Omental fat pad (tissue), 3 donors: ENCODE measurements at regions not wholly inside any gene's neighbourhood (a gene's known extent, or its start where the extent isn't known, plus 50 kb on each side); places are given as distances from the start of the nearest gene placed in this dataset.

Source experiments
- ATAC-seq: fragments of 150-250 bp; one replicate; pipeline ENCODE4 v1.9.1; 2016; ENCODE audit warnings: mild to moderate bottlenecking, moderate library complexity; ENCODE audit not compliant: low FRiP score
- DNase-seq: peaks from one replicate; pipeline ENCODE4 v3.0.0-alpha.2; 2019; ENCODE audit warnings: low spot score
- TF ChIP-seq, protein P1 (sequence below), 3 donors: fragments of 450-650 bp; IDR thresholded peaks; one replicate each; pipeline ENCODE4 v1.5.1; 2016 to 2017; ENCODE audit warnings: antibody characterized with exemption in 3 of 3, mild to moderate bottlenecking in 3 of 3, moderate library complexity in 2 of 3

DNA sequence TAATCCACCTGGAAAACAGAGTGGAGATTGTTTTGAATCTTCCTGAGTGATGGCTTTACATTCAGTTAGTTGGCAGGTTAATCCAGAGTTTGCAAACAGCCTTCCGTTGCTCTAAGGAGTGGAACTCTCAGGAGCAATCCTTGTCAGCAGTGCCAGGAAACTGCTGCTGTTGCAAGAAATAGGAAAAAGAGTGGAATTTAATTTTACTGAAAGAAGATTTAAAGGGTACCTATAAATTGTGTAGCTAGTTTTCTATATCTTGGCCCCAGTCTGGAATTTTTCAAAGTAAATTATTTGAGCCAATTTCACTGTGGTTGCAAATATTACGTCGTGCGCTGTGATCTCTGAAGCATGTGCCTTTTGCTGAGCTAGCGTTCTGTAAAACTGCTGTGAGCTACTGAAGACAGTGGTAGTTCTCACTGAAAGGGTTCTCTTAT lies 55.5 kb upstream of the SLC5A12 start:
- no peak for DNase-seq
- TF ChIP-seq, protein P1, sequence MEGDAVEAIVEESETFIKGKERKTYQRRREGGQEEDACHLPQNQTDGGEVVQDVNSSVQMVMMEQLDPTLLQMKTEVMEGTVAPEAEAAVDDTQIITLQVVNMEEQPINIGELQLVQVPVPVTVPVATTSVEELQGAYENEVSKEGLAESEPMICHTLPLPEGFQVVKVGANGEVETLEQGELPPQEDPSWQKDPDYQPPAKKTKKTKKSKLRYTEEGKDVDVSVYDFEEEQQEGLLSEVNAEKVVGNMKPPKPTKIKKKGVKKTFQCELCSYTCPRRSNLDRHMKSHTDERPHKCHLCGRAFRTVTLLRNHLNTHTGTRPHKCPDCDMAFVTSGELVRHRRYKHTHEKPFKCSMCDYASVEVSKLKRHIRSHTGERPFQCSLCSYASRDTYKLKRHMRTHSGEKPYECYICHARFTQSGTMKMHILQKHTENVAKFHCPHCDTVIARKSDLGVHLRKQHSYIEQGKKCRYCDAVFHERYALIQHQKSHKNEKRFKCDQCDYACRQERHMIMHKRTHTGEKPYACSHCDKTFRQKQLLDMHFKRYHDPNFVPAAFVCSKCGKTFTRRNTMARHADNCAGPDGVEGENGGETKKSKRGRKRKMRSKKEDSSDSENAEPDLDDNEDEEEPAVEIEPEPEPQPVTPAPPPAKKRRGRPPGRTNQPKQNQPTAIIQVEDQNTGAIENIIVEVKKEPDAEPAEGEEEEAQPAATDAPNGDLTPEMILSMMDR (IDR thresholded peaks at IDR 0.05): no peak
- ATAC-seq: peak; percentile 28

DNA sequence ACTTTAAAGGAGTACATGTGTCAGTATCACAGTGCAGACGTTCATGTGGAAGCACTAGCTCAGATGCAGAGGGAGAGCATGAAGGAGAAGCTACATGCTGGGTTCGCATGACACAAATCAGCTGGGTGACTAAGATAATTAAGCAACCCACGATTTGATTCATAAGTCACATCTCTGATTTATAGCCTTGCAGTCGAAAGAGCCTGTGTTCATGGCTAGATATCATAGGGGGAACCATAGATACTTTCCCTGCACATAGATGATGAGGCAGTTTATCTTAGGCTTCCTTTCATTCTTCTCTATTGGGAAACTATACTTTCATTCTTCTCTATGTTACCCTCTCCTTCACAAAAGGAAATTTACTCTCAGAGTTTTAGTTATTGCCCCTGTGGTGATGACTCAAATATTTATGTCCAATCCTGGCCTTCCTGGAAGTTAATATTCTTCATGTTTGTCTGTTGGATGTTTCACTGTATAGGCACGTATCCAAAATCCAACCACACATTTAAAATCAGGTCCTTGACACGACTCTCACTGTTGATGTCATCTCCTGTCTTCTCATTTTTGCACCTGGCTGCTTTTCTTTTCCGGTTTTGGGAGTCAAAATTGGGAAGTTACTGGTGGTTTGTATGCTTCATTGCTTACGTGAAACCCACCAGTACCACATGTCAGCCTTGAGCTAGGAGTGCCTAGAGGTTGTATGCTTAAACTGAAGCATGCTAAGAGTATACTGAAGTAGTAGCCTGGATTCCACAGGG lies 56.3 kb upstream of the SLC5A12 start:
- TF ChIP-seq, protein P1 (IDR thresholded peaks at IDR 0.05): no peak
- ATAC-seq (peak; percentile 92), DNase-seq (no peak)

DNA sequence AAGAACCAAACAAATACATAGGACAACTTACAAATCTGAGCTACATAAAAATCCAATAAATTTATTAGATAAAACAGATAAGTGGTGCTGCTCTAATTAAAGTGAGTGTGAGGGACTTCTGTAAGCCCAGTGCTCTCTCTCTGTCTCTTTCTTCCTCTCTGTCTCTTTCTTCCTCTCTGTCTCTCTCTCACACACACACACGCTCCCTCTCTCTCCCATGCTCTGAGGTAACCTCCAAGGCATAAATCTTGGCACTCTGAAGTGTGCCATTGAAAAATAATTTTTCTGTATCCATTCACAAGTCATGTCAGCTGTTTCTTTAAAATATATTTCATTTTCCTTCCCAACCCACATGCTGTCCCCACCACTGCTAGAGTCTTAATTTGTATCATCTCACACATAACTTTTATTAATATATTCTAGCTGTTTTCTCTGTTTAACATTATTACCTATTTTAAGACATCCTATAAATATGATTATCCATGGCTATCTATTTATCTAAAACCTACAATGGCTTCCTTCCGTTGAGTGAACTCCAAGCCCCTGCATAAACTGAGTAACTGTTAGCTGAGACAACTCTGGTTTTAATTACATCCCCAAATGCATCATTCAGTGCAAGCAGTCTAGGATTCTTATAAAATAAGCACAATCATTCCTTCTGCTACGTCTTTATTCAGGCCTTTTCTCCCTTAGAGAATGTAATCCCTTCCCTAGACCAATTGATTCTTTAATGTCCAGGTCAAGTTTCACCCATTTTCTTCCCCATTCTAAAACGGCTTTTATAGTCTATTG lies 57.4 kb upstream of the SLC5A12 start:
- DNase-seq: no peak
- TF ChIP-seq, protein P1 (IDR thresholded peaks at IDR 0.05): no peak
- no peak for ATAC-seq

DNA sequence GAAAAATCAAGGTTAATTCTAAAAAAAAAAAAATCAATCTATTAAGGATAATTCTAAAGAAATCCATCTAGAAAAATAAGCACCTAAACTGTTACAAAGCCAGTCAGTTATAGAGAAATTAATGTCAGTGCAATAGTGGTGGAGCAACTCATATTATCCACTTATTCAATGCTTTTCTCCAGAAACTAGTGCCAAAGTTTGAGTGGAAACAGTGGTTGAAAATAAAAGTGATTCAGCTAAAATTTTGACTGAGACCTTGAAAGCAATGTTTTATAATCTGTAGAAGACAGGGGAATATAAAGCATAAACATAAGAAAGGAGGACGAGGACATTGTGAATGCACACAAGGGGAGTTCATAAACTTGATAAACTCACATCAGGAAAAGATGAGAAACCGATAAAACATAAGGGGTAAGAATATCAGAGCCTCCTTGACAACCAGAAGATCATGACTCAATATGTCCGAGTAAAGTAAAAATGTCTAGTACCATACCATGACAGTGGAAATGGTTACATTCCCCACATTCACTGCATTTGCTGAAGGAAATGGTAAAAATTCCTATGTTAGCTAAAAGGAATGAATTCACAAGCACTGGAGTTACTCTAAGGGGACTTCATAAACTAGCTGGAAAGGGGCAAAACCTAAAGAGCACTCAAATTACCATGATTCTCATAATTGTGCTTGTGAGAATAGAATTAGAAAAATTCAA lies 58.7 kb upstream of the SLC5A12 start:
- TF ChIP-seq, protein P1 (IDR thresholded peaks at IDR 0.05): no peak
- DNase-seq: no peak
- no peak for ATAC-seq

DNA sequence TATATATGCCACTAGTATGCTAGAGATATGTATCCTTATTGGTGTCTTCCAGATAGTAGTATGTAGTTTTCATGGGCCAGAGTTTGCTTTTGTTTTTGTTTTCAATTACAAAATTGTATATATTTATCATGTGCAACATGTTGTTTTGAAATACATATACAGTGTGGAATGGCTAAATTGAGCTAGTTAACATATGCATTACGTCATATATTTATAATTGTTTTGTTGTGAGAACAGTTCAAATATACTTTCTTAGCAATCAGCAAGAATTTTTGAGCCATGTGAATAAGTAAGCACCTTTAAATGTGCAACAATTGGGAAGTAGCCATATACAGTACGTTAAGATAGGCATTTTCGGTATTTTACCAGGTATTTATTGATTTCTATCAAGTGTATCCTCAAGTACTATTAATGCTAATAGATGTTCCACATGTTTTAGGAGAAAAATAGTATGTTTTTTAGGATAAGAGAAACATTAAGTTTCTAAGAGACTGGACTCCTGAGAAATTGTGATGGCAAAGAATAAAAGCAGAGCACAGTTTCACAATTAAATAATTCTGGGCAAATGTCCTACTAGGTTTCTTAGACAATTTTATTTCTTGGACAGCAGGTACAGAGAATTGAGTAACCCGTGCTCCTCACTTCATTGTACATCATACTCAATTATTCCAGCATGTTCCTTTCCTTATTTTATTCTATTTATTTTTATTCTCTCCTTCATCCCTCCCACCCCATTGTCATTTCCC lies 60.5 kb upstream of the SLC5A12 start:
- ATAC-seq (no peak), DNase-seq (no peak)
- TF ChIP-seq, protein P1 (IDR thresholded peaks at IDR 0.05): no peak

DNA sequence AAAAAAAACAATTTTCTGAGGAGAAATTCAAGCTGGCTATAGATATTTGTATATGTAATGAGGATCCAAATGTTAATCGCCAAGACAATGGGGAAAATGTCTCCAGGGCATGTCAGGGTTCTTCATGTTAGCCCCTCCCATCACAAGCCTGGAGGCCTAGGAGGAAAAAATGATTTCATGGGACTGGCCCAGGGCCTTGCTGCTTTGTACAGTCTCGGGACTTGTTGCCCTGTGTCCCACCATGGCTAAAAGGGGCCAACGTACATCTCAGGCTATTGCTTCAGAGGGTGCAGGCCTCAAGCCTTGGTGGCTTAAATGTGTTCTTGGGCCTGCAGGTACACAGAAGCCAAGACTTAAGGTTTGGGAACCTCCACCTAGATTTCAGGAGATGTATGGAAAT lies 62.1 kb upstream of the SLC5A12 start:
- DNase-seq: no peak
- TF ChIP-seq, protein P1 (IDR thresholded peaks at IDR 0.05): no peak
- ATAC-seq: no peak
